HCT116 (cell line): ENCODE measurements at regions not wholly inside any gene's neighbourhood (a gene's known extent, or its start where the extent isn't known, plus 50 kb on each side); places are given as distances from the start of the nearest gene placed in this dataset.

Experiments
- POLR2AphosphoS5 ChIP-seq: IDR thresholded peaks from 2 replicates; pipeline ENCODE4 v1.6.1; 2011; ENCODE audit warnings: mild to moderate bottlenecking, low read depth, low read length, moderate library complexity
- TF ChIP-seq, protein P1 (sequence below), 3 experiments: fragments of 200-600 bp in 1 of 3; sonication (generic) in 1 of 3; IDR thresholded peaks in 2 of 3; conservative IDR thresholded peaks in 1 of 3; 2 replicates each; pipeline ENCODE4 v1.5.1; 2012 to 2017; ENCODE audit warnings: low read depth in 2 of 3, low read length in 2 of 3, antibody characterized with exemption in 1 of 3, borderline replicate concordance in 1 of 3, control low read depth in 1 of 3, mild to moderate bottlenecking in 1 of 3, mixed read lengths in 1 of 3, mixed run types in 1 of 3, moderate library complexity in 1 of 3; ENCODE audit not compliant: insufficient read depth in 1 of 3

DNA sequence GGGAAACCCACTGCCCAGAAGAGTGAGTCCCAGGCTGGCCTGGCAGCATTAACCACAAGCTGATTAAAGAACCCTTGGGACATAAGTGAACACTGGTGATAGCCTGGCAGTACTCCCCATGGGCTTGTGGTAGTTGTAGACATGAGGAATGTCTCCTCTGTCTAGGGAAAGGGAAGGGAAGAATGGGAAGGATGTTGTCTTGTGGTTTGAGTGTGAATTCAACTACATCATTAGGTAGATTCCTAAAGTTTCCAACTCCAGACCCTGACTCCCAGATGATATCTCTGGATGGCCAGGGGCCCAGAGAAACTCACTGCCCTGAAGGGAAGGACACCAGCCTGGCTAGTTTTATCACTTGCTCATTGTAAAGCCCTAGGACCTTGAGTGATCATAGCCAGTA, 1012.4 kb upstream of the COX7C start:
- TF ChIP-seq POLR2AphosphoS5, result no peak
- TF ChIP-seq, protein P1, sequence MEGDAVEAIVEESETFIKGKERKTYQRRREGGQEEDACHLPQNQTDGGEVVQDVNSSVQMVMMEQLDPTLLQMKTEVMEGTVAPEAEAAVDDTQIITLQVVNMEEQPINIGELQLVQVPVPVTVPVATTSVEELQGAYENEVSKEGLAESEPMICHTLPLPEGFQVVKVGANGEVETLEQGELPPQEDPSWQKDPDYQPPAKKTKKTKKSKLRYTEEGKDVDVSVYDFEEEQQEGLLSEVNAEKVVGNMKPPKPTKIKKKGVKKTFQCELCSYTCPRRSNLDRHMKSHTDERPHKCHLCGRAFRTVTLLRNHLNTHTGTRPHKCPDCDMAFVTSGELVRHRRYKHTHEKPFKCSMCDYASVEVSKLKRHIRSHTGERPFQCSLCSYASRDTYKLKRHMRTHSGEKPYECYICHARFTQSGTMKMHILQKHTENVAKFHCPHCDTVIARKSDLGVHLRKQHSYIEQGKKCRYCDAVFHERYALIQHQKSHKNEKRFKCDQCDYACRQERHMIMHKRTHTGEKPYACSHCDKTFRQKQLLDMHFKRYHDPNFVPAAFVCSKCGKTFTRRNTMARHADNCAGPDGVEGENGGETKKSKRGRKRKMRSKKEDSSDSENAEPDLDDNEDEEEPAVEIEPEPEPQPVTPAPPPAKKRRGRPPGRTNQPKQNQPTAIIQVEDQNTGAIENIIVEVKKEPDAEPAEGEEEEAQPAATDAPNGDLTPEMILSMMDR (IDR thresholded peaks at IDR 0.05 in 2 of 3, conservative IDR thresholded peaks at IDR 0.05 in 1 of 3; ENCODE audit: borderline replicate concordance in 1 of 3, insufficient read depth in 1 of 3, low read depth in 2 of 3, low read length in 2 of 3), result no peak
